ENCODE measurements at regions not wholly inside any gene's neighbourhood (a gene's known extent, or its start where the extent isn't known, plus 50 kb on each side); places are given as distances from the start of the nearest gene placed in this dataset.

DNA sequence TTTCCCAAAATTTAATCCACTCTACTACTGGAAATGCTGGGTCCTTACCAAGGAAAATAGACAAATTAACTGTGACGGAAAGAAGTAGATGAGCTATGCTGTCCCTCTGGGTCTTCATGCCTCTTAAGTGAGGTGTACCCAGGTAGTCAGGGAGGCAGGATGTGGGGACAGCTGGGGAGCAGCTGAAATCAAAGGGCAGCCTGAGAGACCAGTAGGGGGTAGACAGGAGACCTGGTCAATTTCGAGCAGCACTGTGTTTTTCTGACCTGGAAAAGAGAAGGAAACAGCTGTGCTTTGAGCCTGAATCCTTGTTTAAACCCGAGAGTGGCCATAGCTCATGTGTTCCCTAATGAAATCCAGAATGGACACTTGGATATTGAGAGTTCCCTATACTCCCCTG lies 587.3 kb downstream of the EFNB2 start:
- no peak for DNase-seq (ENCODE audit: insufficient read length, low spot score)
- no peak for TF ChIP-seq POU2F2 (IDR thresholded peaks at IDR 0.05; ENCODE audit: low read depth, low read length)
- no peak for FAIRE-seq

DNA sequence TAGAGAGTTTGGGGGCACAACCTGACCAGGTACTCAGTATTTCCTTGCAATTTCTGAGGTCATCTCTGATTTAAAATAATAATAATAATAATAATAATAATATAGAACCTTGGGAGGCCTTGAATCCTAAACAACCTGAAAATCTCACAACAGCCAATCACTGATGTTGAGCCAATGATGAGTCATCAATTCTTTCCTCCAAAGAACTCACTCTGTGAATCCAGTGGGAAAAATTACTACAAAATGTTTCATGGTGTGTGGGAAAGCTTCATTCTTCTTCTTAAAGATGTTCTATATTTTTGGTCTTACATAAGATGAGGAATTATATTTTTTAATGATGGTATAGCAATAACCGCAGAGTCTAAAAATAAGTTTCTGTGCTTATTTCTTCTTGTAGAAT lies 594.6 kb downstream of the EFNB2 start:
- FAIRE-seq = no peak
- no peak for DNase-seq (ENCODE audit: insufficient read length, low spot score)

DNA sequence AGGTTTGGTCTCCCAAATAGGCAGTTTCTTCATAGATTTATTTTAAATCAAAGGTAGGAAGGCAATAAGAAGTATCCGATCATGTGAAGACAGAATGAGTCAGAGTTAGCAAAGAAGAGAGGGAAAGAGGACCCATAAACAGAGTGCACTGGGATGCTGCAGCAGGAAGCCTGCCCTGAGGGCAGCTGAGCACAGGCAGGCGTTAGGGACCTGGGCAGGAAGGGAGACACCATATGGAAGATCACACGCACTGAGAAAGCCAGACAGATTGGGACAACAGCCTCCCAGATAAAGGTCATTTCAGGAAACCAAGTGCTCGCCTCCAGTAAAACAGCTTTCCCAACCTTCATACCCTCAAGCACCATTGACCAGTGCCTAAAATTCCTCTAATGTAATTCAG lies 598.0 kb downstream of the EFNB2 start:
- FAIRE-seq (no peak), DNase-seq (ENCODE audit: insufficient read length, low spot score) (no peak)
- no peak for TF ChIP-seq POU2F2 (IDR thresholded peaks at IDR 0.05; ENCODE audit: low read depth, low read length)
- no peak for TF ChIP-seq POLR2AphosphoS5 (IDR thresholded peaks at IDR 0.05; ENCODE audit: low read depth, low read length)
- TF ChIP-seq POLR2A (IDR thresholded peaks at IDR 0.05; ENCODE audit: low read depth, low read length) = no peak
- TF ChIP-seq TAF1 (IDR thresholded peaks at IDR 0.05; ENCODE audit: low read depth, low read length) = no peak
- TF ChIP-seq PAX5 (IDR thresholded peaks at IDR 0.05; ENCODE audit: insufficient read depth, low read length, severe bottlenecking) = no peak
- TF ChIP-seq SPI1 (IDR thresholded peaks at IDR 0.05; ENCODE audit: low read depth, low read length) = no peak

More for the DNA sequence above, 594.6 kb downstream of the EFNB2 start:
- TF ChIP-seq TAF1 (IDR thresholded peaks at IDR 0.05; ENCODE audit: low read depth, low read length) = no peak
- TF ChIP-seq POLR2AphosphoS5 (IDR thresholded peaks at IDR 0.05; ENCODE audit: low read depth, low read length) = no peak
- no peak for TF ChIP-seq POU2F2 (IDR thresholded peaks at IDR 0.05; ENCODE audit: low read depth, low read length)
- TF ChIP-seq POLR2A (IDR thresholded peaks at IDR 0.05; ENCODE audit: low read depth, low read length) = no peak
- TF ChIP-seq SPI1 (IDR thresholded peaks at IDR 0.05; ENCODE audit: low read depth, low read length) = no peak
- no peak for TF ChIP-seq PAX5 (IDR thresholded peaks at IDR 0.05; ENCODE audit: insufficient read depth, low read length, severe bottlenecking)

DNA sequence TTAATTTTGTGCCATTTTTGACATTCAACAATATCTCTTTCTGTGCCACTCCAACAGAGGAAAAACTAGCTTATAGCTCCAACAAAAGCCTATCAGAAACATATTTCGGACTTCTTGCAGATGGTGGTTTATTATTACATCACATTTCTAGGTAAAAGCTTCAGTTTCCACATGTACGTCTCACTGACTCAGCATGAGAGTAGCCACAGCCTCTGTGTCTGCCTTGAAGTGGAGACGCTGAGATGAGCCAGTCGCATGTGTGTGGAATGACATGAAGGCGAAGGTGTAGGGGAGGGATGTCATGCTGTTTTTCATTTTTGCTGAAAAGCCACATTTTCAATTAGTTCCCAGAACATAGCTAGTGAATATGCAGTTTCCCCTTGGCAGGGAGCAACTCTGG lies 598.6 kb downstream of the EFNB2 start:
- DNase-seq (ENCODE audit: insufficient read length, low spot score) = no peak
- FAIRE-seq = no peak
- TF ChIP-seq POLR2A (IDR thresholded peaks at IDR 0.05; ENCODE audit: low read depth, low read length) = no peak
- no peak for TF ChIP-seq TAF1 (IDR thresholded peaks at IDR 0.05; ENCODE audit: low read depth, low read length)
- no peak for TF ChIP-seq POU2F2 (IDR thresholded peaks at IDR 0.05; ENCODE audit: low read depth, low read length)
- TF ChIP-seq SPI1 (IDR thresholded peaks at IDR 0.05; ENCODE audit: low read depth, low read length) = no peak
- no peak for TF ChIP-seq PAX5 (IDR thresholded peaks at IDR 0.05; ENCODE audit: insufficient read depth, low read length, severe bottlenecking)
- TF ChIP-seq POLR2AphosphoS5 (IDR thresholded peaks at IDR 0.05; ENCODE audit: low read depth, low read length) = no peak

DNA sequence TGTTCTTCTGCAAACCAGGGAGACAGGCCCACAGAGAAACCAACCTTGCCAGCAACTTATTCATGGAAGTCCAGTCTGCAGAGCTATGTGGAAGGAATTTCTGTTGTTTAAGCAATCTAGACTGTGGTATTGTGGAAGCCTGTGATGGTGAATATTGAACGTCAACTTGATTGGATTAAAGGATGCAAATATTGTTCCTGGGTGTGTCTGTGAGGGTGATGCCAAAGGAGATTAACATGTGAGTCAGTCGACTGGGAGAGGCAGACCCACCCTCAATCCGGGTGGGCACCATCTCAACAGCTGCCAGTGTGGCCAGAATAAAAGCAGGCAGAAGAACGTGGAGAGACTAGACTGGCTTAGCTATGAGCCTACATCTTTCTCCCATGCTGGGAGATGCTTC lies 606.0 kb downstream of the EFNB2 start:
- TF ChIP-seq SPI1 (IDR thresholded peaks at IDR 0.05; ENCODE audit: low read depth, low read length) (no peak), POLR2A (IDR thresholded peaks at IDR 0.05; ENCODE audit: low read depth, low read length) (no peak)
- no peak for DNase-seq (ENCODE audit: insufficient read length, low spot score)
- FAIRE-seq = no peak

DNA sequence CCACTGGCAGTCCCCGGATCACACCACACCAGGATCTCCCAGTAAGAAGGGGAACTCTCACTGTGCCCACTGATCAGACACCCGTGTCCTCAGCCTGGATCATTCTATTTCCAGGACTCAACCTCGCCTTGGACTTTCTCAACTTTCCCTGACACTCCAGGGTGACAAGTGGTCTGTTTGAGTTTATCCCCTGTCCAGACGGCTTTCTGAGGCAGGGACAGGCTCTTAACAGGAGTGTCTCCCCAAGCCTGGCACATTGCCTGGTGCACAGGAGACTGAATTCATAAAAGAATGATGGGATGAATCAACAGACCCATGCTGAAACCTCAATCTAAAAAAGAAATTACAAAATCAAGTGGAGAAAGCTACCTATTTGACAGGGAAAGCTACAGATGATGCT lies 606.6 kb downstream of the EFNB2 start:
- FAIRE-seq (no peak), DNase-seq (ENCODE audit: insufficient read length, low spot score) (no peak)
- no peak for TF ChIP-seq POLR2AphosphoS5 (IDR thresholded peaks at IDR 0.05; ENCODE audit: low read depth, low read length)
- no peak for TF ChIP-seq SPI1 (IDR thresholded peaks at IDR 0.05; ENCODE audit: low read depth, low read length)
- no peak for TF ChIP-seq POLR2A (IDR thresholded peaks at IDR 0.05; ENCODE audit: low read depth, low read length)
- TF ChIP-seq POU2F2 (IDR thresholded peaks at IDR 0.05; ENCODE audit: low read depth, low read length) = no peak
- TF ChIP-seq TAF1 (IDR thresholded peaks at IDR 0.05; ENCODE audit: low read depth, low read length) = no peak
- no peak for TF ChIP-seq PAX5 (IDR thresholded peaks at IDR 0.05; ENCODE audit: insufficient read depth, low read length, severe bottlenecking)

DNA sequence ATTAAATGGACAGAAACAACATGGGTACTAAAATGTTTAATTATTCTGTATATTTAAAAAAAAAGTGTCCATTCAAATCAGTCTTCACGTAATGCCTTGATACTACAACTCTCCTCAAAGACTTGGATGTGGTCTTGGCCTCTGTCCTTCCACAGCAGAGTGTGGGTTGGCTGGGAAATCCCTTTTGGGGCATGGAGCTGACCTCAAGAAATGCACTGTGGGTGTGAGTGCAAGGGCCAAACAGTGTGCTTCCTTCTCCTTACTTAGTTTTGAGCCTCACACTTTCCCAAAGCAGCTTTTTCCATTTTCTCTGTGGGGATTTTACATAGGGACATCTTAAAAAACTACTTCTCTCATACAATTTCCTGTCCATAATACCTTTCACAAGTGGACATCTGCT lies 607.4 kb downstream of the EFNB2 start:
- FAIRE-seq = no peak
- TF ChIP-seq POLR2A (IDR thresholded peaks at IDR 0.05; ENCODE audit: low read depth, low read length) (no peak), POU2F2 (IDR thresholded peaks at IDR 0.05; ENCODE audit: low read depth, low read length) (no peak)
- no peak for DNase-seq (ENCODE audit: insufficient read length, low spot score)

DNA sequence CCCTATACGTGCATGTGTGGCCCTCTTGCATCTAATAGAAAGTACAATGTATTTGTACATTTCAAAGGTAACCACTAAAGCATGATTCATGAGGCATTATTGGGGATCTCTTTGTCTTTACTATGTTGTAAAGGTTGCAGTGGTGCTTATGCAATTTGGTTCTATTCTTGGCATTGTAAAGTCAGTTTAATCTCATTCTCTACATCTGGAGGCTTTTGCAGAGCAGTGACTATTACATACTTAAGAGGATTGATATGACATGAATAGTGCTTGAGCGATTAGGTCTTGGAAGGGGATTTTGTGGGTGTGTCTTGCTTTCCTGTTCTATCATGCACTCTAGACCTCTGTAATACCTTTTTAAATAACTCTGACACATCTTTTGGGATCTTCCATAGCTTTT lies 610.0 kb downstream of the EFNB2 start:
- no peak for FAIRE-seq
- DNase-seq (ENCODE audit: insufficient read length, low spot score) = no peak
- TF ChIP-seq SPI1 (IDR thresholded peaks at IDR 0.05; ENCODE audit: low read depth, low read length) (no peak), POLR2AphosphoS5 (IDR thresholded peaks at IDR 0.05; ENCODE audit: low read depth, low read length) (no peak), TAF1 (IDR thresholded peaks at IDR 0.05; ENCODE audit: low read depth, low read length) (no peak), POU2F2 (IDR thresholded peaks at IDR 0.05; ENCODE audit: low read depth, low read length) (no peak), POLR2A (IDR thresholded peaks at IDR 0.05; ENCODE audit: low read depth, low read length) (no peak), PAX5 (IDR thresholded peaks at IDR 0.05; ENCODE audit: insufficient read depth, low read length, severe bottlenecking) (no peak)

DNA sequence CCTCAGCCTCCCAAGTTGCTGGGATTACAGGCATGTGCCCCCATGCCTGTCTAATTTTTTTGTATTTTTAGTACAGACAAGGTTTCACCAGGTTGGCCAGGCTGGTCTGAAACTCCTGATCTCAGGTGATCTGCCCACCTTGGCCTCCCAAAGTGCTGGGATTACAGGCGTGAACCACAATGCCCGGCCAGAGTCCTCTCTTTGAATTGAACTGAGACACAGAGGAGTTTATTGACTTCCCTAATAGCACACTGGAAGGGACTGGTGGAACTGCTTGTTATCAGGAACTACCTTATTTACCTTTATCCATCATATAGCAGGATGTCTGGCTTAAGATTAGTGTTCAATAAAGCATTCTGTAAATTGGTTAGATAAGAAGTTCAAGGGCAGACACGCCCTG lies 613.8 kb downstream of the EFNB2 start:
- TF ChIP-seq POLR2A (IDR thresholded peaks at IDR 0.05; ENCODE audit: low read depth, low read length) (no peak), TAF1 (IDR thresholded peaks at IDR 0.05; ENCODE audit: low read depth, low read length) (no peak), SPI1 (IDR thresholded peaks at IDR 0.05; ENCODE audit: low read depth, low read length) (no peak), PAX5 (IDR thresholded peaks at IDR 0.05; ENCODE audit: insufficient read depth, low read length, severe bottlenecking) (no peak), POU2F2 (IDR thresholded peaks at IDR 0.05; ENCODE audit: low read depth, low read length) (no peak), POLR2AphosphoS5 (IDR thresholded peaks at IDR 0.05; ENCODE audit: low read depth, low read length) (no peak)
- no peak for DNase-seq (ENCODE audit: insufficient read length, low spot score)
- FAIRE-seq = no peak

DNA sequence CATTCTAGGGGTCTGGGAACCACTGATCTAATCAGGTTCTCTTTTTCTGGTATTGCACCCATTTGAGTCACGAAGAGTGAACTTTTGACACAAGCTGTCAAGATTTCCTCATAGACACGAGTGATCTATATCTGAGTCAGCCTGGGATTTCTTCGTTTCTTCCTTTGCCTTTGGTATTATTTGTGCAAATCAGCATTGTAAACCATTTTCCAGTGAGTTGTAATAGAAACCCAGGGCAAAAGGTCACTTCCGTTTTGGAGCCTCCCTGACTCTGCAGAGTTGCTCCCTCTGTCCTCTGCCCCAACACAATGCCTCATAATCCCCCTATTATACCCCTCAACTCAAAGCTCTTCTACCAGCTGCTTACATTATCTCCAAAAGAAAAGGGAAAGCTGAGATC lies 615.1 kb downstream of the EFNB2 start:
- TF ChIP-seq TAF1 (IDR thresholded peaks at IDR 0.05; ENCODE audit: low read depth, low read length) (no peak), POLR2AphosphoS5 (IDR thresholded peaks at IDR 0.05; ENCODE audit: low read depth, low read length) (no peak), SPI1 (IDR thresholded peaks at IDR 0.05; ENCODE audit: low read depth, low read length) (no peak), PAX5 (IDR thresholded peaks at IDR 0.05; ENCODE audit: insufficient read depth, low read length, severe bottlenecking) (no peak), POLR2A (IDR thresholded peaks at IDR 0.05; ENCODE audit: low read depth, low read length) (no peak), POU2F2 (IDR thresholded peaks at IDR 0.05; ENCODE audit: low read depth, low read length) (no peak)
- DNase-seq (ENCODE audit: insufficient read length, low spot score) (no peak), FAIRE-seq (no peak)

Data from GM12891 (cell line).